Kidney epithelial cell (primary cell): ENCODE measurements at regions not wholly inside any gene's neighbourhood (a gene's known extent, or its start where the extent isn't known, plus 50 kb on each side); places are given as distances from the start of the nearest gene placed in this dataset.

Experiments used
- DNase-seq: peaks from one replicate; pipeline ENCODE4 v3.0.0-alpha.2; 2010; ENCODE audit warnings: low read depth
- H3K27me3 ChIP-seq: 2 replicates; pipeline ENCODE4 v1.6.0; 2011; ENCODE audit warnings: low read length; ENCODE audit not compliant: control insufficient read depth, insufficient read depth
- H3K36me3 ChIP-seq: 2 replicates; pipeline ENCODE4 v1.5.1; 2011; ENCODE audit warnings: low read length; ENCODE audit not compliant: control insufficient read depth, insufficient read depth
- H3K4me3 ChIP-seq: 2 replicates; pipeline ENCODE4 v1.5.1; 2011; ENCODE audit warnings: low read depth, mild to moderate bottlenecking, control low read depth, low read length
- CTCF ChIP-seq: IDR thresholded peaks from 2 replicates; pipeline ENCODE4 v1.5.1; 2011; ENCODE audit warnings: mild to moderate bottlenecking, moderate library complexity, low read length, control low read depth, inconsistent platforms; ENCODE audit not compliant: insufficient read depth, poor library complexity, severe bottlenecking

- TF ChIP-seq CTCF, result no peak
- Histone ChIP-seq H3K4me3 (no peak overlapping the region), H3K27me3 (peaks cover 4% of the 10 kb centered on the region)
These were observed 289.8 kb upstream of the POU3F1 start for GRCh38 chr1:38336301-38336923.

DNA sequence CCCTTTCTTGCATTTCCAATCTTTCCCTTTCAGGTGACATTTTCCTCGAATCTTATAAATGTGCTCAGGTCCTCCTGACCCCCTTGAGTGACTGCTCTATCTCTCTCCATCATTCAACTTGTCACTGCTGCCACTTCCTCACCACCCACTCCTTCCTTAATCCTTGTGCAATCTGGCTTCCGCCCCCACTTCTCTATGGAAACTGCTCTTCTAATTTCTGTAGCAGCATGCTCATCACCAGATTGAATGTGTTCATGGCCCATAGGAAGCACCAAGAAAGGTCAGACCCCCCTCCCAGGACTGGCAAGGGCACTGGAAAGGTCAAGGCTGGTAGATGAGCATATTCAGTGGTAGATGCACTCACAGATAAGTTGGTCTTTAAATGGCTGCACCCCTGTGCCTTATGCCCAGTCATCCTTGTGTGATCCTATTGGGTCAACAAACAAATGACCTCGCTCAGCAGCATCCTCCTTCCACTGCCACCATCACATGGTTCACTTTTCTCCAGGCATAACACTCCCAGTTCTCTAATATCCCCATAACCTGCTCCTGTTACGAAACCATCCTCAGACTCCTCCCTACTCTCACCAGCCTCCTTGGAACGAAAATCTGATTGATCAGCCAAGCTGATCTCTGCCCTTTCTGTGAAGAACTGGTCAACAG is 288.5 kb upstream of the POU3F1 start:
- Histone ChIP-seq H3K36me3 (no peaks in the 10 kb centered on the region), H3K27me3 (peaks cover 4% of the 10 kb centered on the region), H3K4me3 (no peak overlapping the region)
- TF ChIP-seq CTCF, result no peak
- DNase-seq, result no peak

More at GRCh38 chr1:38336301-38336923, 289.8 kb upstream of the POU3F1 start:
- no peaks in the 10 kb centered on the region for H3K36me3 ChIP-seq
- DNase-seq, result no peak

GRCh38 chr1:38332649-38333310 is 286.2 kb upstream of the POU3F1 start:
- no peak for DNase-seq
- Histone ChIP-seq H3K27me3 (peaks cover 4% of the 10 kb centered on the region), H3K4me3 (no peak overlapping the region), H3K36me3 (no peaks in the 10 kb centered on the region)
- TF ChIP-seq CTCF, result no peak

GRCh38 chr1:38331496-38332210 is 285.1 kb upstream of the POU3F1 start:
- Histone ChIP-seq H3K36me3 (no peaks in the 10 kb centered on the region), H3K4me3 (no peak overlapping the region), H3K27me3 (peaks cover 4% of the 10 kb centered on the region)
- DNase-seq, result no peak
- TF ChIP-seq CTCF, result no peak

- no peak for TF ChIP-seq CTCF
- Histone ChIP-seq H3K27me3 (peaks cover 2% of the 10 kb centered on the region), H3K36me3 (no peaks in the 10 kb centered on the region), H3K4me3 (no peak overlapping the region)
- no peak for DNase-seq
These were observed 284.2 kb upstream of the POU3F1 start for GRCh38 chr1:38330799-38331198.
